ENCODE measurements at regions not wholly inside any gene's neighbourhood (a gene's known extent, or its start where the extent isn't known, plus 50 kb on each side); places are given as distances from the start of the nearest gene placed in this dataset.

DNA sequence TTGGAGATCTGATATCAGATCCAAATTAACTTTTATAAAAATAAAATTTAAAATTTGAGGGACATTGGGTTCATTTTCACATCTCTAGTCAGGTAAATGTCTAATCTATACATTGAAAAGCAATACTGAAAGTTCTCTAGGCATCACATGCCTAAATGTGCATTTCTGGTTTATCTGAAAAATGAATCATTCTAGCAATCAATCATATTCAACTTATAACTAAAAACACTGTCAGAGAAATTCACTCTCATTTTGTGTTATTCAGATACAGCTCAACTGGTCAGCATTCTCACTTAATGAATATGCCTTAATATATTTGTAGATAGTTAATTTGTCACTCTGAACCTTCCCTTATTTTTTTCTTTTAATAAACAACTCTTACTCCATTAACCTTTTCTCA, 243.2 kb downstream of the CASP12 start:
- DNase-seq (ENCODE audit: low spot score): no peak

DNA sequence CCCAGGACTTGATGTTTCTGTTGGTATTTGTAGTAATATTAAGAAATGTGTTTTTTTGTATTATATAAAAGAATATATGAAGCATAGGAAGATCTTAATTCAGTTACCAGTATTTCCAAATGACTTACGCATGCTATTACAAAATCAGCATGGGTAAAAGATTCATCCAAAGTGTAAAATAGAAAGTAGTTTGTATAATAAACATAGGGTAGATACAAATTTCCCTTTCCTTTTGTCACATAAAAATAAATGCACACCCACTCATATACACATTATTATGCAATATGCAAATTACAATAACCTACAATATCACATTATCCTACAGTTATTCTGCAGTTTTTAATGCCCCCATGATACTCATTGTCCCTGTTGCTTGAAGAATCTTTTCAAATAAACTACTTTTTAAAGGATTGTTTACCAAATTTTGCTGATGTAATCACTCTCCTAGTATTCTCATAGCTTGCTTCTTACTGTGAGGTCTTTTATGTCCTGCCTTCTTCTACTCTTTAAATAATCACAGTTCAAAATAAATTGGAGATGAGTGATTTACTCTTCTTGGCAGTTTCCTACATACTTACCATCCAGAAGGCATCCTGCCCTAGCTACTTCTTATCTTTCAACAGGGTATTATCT, 244.0 kb downstream of the CASP12 start:
- DNase-seq (ENCODE audit: low spot score): no peak

DNA sequence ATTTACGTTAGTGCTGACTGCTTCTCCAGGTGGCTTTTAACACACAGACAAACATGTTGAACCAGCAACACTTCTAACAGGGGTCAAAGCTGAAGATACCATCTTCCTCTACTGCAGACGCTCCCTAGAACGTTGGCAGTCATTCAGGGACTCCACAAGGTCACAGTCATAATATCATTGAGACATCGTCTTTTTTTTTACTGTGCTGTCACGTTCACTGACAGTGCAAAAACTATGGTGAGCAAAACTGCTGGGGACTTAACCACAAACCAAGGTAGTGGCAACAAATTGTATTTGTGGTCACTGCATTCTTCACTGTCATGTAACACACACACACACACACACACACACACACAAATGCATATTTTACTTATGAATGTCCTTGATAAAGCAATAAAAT, 244.9 kb downstream of the CASP12 start:
- no peak for DNase-seq (ENCODE audit: low spot score)

DNA sequence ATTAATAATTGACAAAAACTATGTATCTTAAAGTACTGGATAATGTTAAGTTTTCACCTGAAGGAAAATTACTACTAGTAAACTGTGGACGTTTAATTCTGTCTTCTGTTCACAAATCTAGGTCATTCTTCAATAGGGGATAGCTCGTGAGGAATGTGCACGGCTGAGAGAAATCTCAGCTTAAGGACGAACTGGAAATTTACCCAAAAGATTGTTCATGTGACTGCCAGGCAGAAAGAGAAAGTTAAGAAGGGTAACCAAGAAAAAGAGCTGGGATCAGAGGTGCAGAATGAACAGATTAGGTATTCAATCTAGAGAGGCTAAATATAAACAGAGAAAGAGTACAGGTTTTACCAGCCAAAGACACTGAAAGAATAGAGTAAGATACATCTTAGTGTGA, 245.3 kb downstream of the CASP12 start:
- no peak for DNase-seq (ENCODE audit: low spot score)

DNA sequence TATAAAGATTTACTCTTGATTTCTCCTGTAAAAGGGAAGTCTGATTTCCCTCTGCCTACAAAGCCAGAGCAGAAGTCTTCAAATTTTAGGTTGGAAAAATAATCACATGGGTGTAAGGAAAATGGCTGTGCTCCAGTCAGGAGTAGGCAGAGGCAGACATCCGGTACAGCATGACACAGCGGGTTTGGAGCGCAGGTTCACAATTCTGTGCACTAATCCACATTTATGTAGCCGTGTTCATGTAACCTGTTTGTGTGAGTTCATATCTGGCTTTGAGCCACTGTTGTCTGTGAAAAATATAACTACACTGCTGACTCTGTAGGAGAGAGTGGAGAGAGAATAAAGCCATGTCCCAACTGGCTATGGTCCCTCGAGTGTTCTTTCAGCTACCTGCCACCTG, 248.0 kb downstream of the CASP12 start:
- DNase-seq (ENCODE audit: low spot score): no peak

DNA sequence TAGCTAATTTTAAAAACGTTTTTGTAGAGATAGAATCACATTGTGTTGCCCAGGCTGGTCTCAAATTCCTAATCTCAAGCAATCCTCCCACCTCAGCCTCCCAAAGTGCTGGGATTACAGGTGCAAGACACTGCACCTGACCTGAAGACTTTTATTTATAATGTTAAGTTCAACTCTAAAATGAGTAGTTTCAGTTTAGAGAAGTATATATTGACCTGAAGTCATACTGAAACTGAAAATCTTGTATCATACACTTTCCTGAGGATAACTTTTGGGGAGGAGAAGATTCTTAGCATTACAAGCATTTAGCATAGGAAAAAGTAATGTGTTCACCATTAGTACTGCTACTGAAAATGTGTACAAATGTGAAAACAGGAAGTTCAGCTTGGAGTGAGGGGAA, 249.3 kb downstream of the CASP12 start:
- DNase-seq (ENCODE audit: low spot score): no peak

DNA sequence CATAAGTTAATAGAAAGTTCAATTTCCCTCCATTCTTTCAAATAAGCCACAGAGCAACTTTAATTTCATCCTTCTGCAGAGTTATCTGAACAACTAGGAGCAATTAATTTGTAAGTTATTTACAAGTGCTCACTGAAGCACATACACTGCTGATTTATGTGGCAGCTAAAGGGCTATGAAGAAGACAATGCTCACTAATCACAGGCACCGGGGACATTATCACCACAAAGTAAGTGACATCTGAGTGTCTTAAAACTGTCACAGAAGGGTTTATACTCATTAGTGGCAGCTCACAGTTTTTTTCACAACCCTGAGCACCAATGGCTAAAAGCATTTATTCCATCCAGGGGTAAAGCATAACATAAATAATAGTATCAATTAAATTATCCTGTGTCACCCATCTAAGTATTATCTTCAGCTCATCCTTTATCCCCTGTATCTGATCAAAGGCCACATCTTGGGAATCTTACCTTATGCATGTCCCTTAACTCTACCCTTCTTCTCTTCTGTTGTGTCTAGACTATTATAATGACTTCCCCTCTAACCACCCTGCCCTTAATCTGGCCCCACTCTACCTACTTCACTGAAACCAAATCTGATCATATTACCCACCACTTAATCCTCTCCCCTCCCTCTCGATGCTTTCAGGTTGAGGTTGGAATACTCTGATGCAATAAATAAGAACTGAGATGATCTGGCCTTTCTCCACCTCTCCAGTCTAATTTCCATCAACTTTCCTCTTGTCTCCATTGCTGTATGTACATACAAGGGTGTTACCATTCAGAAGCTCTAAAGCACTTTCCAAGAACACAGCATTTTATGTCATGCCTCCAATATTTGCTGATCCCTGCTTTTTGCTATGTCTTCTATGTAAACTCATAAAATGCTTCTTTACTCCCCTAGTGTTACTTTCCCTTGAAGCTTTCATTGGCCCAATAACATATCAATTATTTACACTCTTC, 252.7 kb downstream of the CASP12 start:
- no peak for DNase-seq (ENCODE audit: low spot score)

DNA sequence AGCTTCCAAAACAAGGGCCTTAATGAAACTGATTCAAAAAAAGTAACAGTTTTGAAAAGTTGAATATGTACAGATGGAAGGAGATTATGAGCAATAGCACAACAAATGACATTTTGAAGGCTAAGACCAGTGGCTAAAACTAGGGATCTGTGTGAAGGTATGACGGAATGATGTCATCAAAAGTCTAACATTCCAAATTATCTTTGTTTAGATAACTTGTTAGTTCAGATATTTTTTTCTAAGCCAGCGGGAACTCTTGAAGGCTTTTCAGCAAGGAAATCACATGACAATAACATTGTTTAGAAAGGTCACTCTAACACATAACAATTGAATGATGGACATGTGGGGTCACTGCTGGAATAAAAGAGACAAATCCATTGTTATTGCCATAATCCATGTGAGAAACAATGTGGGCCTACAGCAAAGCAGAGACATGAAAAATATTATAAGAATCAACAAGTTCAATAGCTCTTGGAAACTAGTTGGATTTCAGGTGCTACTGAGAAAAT, 260.5 kb downstream of the CASP12 start:
- DNase-seq (ENCODE audit: low spot score): no peak

DNA sequence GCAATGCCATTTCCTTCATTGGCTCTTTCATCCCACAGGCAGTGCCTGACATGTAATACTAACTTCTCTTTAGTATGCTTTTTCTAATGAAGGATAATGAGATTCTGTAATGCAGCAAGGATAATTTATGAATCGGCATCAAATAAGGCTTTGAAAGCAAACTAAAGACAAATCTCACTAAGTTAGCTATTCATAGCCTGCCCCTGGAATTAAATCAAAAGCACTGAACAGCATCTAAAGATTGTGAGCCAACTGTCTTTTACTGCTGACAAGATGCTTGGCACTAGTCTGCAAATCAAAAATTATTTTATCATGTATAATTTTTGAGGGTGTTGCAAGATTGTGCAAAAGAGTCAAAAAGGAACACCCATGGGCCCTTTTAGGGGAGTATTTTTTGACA, 265.0 kb downstream of the CASP12 start:
- no peak for DNase-seq (ENCODE audit: low spot score)

DNA sequence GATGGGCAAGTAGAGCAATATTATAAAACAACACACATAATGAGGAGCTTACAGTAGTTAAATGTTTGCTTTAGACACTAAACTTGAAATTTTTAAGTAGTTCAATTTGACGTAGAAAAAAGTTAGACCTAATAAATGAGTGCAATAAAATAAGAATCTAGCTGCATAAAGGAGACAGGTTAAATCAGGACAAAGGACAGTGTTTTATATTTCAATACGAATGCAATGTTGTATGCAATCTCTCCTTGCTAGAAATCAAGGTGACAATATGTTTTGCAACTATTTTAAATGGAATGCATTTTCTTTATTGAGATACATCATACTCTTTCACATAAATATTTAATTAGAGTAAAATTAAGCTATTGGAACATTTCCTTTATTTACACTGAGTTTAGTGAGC, 267.9 kb downstream of the CASP12 start:
- no peak for DNase-seq (ENCODE audit: low spot score)

DNA sequence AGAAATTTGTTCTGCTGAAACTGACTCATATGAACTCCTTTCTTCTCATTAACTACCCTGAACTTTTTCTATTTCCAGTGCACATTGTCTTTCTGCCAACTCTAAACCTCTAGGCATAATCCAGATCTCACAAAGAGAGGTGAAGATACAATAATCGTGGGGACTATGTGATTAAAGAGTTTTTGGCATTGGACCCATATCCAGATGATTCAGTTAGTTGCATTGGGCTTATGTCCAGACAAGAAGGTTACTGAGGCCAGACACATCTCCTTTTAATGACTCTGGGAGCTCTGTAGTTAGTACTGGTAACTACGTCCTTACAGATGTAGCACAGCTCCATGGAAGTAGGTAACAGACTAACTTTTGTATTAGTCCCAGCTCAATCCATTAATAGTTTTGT, 273.0 kb downstream of the CASP12 start:
- DNase-seq (ENCODE audit: low spot score): no peak

DNA sequence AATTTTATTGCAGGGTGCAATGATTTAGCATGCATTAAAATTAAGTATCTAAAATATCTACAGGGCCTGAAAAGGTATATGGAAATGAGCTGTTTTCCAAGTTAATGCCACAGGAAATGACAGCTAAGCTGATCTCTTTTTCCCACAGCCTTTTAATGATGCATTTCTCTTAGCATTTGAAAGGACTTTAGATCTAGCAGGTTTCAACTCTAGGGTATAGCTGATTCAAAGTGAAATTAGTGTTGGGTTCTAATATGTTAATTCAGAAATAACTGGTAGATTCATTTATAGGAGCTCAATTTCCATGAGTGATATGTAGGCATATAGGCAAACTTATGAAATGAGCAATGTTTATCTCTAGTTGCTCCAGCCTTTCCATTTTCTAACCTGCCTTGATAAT, 274.2 kb downstream of the CASP12 start:
- DNase-seq (ENCODE audit: low spot score): no peak

DNA sequence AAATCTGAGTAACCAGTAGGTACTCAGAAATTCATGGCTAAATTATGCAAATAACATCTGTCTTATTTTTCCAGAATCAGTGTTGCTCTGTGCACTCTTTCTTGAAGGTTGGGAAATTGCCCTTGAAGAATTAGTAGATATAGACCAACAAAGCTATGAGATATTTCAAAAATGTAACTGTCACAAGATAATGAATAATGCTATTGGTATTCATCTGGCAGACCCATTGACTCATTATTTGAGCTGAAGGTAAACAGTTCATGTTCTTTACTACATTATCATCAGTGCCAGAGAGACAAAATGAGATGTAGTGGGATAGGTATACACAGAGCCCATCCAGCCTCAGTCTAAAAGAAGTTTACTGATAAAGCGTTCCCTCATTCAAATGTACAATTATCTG, 274.7 kb downstream of the CASP12 start:
- no peak for DNase-seq (ENCODE audit: low spot score)

DNA sequence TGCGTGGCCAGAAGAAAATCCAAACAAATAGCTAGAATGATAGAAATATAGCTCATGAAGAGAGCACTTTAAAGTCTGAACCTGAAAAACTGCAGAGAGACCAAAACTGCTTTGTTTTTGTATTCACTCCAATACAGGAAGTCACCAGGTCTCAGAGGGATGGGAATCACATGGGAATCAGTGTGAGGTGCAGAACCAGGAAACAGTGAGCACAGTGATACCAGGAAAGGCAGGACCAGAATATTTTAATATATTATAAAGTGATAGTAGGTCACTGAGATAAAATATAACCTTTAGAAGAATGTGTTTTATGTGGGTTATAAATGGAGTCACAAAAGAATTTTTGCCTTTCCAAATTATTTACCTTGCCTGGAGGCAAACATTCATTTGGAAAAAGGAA, 277.3 kb downstream of the CASP12 start:
- DNase-seq (ENCODE audit: low spot score): no peak

DNA sequence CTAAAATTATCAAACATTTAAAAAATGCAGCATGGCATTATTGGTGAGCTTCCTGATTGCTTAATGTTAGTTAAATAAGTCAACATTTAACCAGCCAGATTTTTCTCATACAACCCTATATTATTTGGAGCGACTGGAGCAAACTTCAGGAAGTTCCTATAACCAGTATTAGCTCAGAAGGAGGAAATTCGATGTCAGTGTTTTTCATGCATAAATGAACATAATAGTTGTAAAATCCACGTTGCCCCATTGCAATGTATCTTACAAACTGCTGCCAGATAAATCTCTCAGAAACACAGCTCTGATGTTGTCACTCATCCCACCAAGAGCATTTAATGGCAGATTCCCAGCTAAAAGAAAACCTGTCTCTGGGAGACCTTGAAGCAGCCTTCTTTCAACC, 278.5 kb downstream of the CASP12 start:
- DNase-seq (ENCODE audit: low spot score): no peak

DNA sequence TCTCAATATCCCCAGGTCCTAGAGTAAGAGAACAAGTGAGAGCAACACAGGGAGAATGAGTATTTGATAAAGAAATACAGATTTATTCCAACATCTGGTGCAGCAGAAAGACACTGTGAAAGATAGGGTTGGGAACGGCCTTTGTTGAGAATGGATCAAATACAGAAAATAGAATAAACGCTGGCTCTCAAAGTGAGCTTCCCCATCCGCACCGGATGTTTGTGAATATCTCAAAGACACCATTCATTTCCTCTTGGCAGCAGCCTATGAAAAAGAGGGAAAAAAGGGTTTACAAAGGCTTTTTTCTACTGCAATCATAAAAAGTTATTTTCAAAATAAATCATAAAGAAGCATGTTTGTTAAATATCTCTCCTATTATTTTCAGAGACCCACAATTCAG, 279.3 kb downstream of the CASP12 start:
- DNase-seq (ENCODE audit: low spot score): no peak

DNA sequence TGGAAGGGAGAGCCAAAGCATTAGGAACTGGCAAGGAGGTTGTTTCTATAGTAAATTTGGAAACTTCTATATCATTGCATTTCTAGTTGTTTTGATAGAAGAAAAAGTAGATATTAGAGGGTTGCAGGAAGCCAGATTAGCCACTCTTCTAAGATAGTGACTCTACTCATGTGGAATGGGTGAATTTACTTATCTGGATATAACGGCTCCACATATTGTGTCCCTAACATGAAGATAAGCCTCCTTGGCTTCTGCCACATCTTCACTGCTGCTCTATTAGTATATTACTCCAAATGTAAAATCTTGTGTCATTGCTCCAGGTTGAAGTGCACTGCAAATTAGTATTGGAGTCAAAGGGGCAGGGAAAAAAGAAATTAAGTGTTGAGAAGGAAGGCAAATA, 283.3 kb downstream of the CASP12 start:
- no peak for DNase-seq (ENCODE audit: low spot score)

DNA sequence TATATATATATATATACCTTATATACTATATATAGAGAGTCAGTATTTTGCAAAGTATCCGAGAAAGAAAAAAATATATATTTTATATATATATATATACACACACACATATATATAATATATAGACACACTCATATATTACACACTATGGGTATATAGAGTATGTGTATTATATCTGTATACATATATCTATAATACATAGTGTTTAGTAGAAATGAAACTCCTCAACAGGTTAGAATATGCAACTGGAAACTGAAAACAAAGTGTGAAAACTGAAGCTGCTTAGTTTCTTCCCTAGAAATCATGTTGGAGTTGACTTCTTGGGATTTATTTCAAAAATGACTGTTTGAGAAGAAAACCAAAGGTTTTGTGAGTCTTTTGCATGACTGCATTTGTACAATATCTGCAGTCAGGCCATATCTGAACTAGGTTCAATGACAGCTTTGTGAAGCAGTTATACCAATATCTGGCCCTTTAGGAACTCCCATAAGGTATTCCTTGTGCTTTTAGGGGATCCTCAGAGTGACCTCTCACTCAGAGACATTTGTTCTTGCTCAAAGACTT, 284.1 kb downstream of the CASP12 start:
- no peak for DNase-seq (ENCODE audit: low spot score)

DNA sequence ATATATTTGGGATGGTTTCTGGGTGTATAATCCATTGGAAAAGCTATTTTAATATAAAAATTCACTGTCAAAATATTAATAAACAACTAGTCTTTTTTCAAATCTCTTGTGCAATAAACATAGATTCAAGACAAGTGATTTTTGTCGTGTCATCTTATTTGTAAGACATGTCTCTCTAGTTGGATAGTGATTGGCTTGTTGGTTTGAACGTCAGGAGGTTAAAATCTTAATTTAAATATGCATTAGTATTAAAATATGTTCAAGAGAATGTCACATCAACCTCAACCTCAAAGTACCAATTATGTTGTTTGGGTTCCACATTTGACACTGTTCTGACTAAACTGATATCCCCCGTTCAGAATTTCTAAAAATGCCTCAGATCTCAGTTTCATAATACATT, 287.6 kb downstream of the CASP12 start:
- DNase-seq (ENCODE audit: low spot score): no peak

DNA sequence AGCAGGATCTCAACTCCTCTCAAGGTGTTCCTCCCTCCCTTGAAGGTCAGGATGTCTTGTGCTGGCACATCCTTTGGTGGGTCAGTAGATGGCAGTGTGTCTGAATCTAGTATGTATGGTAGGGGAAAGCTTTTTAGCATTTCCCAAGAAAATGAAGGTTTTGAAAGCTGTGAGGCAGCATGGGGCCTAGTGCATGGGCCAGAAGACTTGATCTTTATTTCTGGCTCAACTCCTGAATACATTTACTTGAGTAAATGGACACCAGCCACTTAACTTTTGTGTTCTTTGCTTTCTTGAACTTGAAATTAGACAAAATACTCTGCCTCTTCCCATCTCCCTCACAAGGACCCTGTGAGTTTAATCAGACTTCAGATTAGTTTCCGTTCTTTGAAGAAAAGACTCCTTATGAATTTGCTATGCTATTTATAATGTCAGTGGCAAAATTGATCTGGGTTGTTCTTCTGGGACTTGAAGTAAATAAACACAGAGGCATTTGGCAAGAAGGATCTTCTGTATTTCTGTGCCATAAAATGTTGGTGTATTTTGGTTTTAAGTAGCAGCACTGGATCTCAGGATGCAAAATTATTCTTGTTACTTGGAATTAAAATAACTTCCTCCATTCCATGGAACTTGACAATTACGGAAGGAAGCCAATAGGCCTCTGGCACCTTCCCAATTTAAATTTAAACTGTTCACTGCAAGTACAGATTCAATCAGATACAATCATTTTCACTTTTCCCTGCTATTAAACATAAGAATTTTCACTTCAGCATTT, 288.8 kb downstream of the CASP12 start:
- peak; percentile 25 for DNase-seq (ENCODE audit: low spot score)

DNA sequence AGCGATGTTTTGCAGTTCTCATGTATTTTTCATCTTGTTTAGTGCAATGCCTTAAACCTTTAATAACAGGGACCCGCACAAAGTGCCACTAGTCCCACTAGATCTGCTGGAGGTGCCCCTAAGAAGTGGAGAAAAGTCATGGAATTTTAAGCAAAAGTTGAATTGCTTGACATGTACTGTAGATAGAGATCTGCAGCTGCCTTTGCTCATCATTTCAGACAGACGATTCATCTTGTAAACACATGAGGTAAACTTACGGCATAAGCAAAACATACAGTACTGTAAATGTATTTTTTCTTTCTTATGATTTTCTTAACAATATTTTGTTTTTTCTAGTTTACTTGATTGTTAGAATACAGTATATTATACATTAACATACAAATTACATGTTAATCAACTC, 295.6 kb downstream of the CASP12 start:
- DNase-seq (ENCODE audit: low spot score): no peak

DNA sequence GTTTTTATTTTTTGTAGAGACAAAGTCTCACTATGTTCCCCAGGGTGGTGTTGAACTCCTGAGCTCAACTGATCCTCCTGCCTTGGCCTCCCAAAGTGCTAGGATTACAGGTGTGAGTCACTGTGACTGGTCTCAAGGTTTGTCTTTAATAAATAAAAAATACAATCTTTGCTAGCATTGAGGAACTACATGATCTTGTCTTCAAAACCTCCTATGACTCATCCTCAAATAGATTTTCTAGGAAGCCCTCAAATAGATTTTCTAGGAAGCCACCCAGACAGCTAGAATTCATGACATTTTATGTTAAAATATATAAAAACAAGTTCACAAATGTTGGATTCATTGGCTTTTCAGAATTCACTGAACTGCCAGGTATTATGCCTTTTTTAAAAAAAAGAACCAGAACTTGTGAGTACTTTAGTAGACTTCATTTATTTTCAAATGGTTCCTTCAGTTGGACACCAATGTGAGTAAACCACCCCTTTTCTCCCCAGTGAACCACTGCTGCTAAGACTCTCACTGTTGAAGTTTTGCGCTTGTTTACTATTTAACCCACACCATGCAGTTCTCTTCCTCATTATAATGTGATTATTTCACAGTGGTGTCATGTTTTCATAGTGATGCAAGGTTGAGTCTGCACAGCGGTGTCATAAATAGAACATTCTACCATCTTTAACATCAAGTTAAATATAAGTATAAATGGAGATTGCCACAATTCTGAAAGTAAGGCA, 303.9 kb downstream of the CASP12 start:
- no peak for DNase-seq (ENCODE audit: low spot score)
